GF-D8 (cell line): ENCODE measurements at regions not wholly inside any gene's neighbourhood (a gene's known extent, or its start where the extent isn't known, plus 50 kb on each side); places are given as distances from the start of the nearest gene placed in this dataset.
"Not testable (repeated sequence)": the region's sequence is repeated elsewhere in the genome, so short reads cannot be mapped to it uniquely, and the experiment has no call there.

Experiments
- DNase-seq: peaks from one replicate; lab custom pipeline; 2025; lab: John Stamatoyannopoulos, UW

DNA sequence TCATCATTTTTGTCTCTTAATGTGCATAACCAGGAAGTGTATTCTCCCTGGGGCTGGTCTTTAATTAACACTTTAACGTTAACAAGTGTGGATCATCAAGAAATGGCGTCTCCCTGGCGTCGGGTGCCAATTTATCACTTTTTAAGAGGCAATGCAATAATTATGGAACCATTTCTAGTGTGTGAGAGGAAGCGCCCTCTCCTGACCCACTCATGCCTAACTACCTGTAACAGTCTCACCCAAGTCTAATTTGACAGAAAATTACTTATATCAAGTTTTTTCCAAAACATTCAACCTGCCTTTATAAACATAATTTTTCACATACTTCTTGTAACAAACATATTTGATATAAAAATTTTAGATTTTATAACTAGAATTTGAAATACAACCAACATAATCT lies 905.3 kb upstream of the MDGA2 start:
- no peak for DNase-seq

DNA sequence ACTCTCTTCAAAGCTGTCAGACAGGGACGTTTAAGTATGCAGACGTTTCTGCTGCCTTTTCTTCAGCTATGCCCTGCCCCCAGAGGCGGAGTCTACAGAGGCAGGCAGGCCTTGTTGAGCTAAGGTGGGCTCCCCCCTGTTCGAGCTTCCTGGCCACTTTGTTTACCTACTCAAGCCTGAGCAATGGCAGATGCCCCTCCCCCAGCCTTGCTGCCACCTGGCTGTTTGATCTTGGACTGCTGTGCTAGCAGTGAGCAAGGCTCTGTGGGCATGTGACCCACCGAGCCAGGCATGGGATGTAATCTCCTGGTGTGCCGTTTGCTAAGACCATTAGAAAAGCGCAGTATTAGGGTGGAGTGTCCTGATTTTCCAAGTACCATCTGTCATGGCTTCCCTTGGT lies 900.4 kb upstream of the MDGA2 start:
- no peak for DNase-seq

DNA sequence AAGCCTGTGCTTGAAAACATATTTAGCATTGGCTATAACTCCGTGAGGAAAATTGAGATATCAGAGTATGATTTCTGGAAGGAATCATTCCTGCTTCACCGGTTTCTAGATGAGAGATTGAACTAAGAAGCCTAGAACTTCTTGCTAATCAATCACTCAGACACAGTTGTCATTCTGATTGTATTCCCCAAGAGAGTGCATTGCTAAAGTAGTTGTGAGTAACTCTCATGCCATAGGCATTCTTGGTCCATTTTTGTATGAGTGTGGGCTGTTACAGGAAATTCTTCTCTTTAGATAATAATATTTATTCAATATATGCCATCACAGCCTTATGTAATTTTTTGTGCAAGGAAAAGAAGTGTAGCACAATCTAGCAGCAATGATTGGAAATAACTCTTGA lies 893.3 kb upstream of the MDGA2 start:
- DNase-seq = no peak

DNA sequence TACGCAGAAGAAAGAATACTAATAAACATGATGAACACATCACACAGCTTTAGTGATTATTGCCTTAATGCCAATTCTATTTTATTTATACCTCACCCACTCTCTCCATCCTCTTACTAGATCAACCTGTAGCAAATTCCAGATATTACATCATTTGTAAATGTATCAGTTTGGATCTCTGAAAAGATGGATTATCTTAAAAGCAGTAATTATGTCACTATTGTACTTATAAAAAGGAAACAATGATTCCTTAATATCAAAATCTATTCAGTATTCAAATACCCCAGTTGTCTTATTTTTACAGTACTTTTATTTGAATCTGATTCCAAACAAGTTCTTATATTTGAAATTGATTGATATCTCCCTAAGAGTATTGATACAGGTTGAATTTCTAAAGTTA lies 892.8 kb upstream of the MDGA2 start:
- no peak for DNase-seq

DNA sequence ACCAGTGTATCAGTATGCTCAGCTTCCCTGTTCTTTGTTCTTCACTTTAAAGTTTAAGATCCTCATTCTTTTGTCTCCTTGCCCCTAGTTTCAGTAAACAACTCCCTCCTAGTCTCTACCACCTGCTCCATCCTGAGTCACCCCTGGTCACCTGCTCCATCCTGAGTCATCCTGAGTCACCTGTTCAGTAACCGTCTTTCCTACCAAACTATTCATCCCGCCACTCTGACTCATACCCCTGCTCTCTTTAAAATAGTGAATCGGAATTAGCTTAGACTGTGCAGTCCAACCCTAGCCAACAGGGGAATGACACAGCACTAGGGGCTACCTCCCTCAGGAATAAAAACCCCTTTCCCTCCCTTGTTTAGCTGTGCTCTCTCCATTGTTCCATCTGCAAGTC lies 888.1 kb upstream of the MDGA2 start:
- DNase-seq = no peak

DNA sequence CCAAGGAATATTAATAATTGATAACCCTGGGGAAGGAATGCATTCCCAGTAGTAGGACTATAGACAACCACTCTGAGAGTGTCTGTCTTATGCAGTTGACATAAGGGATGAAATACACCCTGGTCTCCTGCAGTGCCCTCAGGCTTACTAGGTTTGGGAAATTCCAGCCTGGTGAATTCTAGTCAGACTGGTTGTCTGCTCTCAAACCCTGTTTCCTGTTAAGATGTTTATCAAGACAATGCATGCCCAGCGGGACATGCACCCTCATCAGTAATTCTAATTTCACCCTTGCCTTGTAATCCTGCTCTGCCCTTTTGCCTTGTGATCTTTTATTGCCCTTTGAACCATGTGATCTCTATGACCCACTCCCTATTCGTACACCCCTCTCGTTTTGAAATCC lies 886.0 kb upstream of the MDGA2 start:
- not testable (repeated sequence) for DNase-seq

DNA sequence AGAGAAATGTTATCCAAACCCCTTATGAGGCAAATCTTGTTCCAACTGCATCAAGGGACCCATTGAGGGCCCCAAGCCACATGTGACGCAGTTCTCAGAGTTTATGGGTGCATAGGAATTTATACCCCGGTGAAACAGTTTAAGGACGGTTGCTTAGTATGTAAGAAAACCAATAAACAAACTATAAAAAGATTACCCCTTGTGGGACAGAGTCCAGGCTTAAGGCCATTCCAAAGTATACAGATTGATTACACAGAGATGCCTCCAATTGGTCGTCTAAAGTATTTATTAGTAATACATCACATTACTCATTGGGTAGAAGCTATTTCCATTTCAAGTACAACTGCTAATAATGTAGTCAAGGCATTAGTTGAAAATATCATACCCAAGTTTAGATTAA lies 885.0 kb upstream of the MDGA2 start:
- no peak for DNase-seq

DNA sequence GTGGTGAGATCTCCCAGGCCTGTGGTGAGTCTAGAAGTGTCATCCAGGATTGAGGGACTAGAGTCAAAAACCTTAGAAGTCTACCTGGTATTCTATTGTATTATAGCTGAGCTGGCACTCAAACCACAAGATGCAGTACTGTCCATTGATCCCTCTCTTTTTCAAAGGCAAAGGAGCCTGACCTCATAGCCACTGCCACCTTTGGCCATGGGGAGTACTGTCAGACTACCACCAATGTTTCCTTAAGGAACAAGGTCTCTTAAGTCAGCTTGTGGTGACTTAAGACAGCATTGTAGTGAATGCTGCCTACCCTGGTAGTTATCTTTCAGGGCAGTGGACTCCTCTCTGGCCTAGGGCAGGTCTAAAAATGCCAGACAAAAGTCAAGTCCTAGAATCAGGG lies 878.0 kb upstream of the MDGA2 start:
- no peak for DNase-seq

DNA sequence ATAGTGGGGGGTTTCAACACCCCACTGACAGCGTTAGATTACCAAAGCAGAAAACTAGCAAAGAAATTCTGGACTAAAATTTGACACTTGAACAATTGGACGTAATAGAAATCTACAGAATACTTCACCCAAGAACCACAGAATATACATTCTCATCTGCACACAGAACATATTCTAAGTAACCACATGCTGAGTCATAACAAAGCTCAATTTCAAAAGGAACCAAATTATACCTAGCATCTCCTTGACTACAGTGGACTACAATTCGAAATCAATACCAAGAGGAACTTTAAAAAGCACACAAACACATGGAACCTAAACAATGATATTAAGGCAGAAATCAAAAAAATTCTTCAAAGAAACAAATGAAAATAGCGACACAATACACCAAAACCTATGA lies 871.6 kb upstream of the MDGA2 start:
- no peak for DNase-seq

DNA sequence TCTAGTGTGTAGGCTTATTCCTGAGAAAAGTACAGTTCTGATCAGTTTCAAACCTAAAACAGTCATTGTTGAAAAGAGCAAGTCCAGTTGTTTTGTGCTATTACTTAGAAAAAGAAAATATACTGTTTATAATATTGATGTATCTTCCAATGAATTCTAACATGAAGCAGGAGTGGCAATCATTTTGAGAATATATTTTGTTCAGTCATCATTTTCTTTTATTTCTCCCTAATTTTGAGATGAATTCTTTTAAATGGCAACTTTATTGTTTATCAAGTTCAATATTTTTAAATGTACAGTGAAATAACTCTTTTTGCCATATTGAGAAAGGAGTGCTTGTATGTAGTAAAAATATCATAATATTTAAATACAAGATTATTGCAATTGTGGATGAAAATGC lies 862.2 kb upstream of the MDGA2 start:
- no peak for DNase-seq

DNA sequence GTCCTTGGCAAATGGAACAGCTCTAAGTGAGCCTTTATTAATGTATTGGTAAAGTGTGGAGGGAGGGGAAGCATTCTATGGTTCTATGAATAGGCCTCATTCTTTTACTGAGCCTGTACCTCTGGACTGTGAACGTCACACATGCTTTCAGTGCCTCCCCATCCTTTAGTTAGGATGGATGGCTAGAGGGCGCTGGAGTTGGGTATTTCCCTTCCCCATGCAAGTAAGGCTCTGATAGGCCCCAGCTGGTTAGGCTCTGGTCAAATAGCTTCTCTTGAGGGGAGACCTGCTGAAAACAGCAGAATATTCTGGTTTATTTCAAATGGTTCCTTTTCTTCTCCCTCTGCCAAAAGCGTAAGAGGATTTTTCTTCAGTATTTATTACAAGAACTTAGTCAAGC lies 860.9 kb upstream of the MDGA2 start:
- DNase-seq = no peak

DNA sequence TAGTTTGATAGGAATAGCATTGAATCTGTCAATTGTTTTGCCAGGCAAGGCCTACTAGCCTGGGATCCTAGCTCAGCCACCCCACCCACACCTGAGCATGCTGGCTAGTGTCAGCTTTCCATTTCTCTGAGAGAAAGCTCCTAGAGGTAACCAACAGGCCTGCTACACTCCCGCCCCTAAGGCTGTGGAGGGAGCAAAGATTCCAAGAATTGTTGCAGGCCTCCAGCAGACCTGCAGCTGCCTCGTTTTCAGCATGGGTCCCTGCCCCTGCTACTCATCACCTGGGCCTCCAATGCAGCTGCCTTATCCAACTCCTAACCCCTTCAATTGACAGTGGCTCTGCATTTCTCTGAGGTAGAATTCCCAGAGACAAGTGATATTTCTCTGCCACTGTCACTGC lies 852.4 kb upstream of the MDGA2 start:
- no peak for DNase-seq

DNA sequence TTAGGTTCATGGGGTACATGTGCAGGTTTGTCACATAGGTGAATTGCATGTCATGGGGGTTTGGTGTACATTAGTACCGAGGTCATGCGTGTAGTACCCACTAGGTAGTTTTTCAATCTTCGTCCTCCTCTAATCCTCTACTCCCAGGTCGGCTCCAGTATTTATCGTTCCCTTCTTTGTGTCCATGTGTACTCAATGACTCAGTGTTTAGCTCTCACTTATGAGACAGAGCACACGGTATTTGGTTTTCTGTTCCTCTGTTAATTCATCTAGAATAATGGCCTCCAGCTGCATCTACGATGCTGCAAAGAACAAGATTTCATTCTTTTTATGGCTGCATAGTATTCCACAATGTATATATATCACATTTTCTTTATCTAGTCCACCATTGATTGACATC lies 850.9 kb upstream of the MDGA2 start:
- no peak for DNase-seq

DNA sequence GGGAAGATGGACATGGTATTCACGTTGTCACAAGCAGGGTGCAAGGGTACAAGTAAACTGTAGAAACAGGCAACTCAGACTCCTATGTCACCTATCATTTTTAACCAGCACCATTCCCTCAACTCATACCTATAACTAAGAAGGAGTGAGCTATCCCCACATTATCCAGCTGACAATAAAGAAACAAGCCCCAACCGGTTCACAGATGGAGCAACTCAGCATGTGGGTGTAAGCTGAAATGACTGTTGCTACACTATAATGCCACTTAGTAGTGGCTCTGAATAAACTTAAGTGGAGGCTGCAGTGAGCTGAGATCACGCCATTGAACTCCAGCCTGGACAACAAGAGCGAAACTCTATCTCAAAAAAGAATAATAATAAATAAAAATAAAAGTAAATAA lies 829.5 kb upstream of the MDGA2 start:
- DNase-seq = no peak

DNA sequence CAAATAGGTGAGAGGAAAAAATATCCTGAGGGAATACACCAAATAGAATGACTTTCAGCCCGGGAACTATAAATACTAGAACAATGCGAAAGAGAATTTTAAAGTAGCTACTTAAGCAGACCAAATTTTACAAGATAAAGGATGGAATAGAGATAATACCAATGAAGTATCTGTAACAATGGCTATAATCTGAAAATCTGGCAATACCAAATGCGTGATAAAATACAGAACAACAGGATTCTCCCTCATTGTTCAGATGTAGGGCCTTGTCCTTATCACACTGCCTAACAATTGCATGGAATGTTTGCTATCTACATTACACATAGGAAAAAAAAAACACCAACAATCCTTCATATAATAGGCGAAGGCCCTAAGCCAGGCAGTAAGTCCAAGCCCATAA lies 815.4 kb upstream of the MDGA2 start:
- DNase-seq = no peak

DNA sequence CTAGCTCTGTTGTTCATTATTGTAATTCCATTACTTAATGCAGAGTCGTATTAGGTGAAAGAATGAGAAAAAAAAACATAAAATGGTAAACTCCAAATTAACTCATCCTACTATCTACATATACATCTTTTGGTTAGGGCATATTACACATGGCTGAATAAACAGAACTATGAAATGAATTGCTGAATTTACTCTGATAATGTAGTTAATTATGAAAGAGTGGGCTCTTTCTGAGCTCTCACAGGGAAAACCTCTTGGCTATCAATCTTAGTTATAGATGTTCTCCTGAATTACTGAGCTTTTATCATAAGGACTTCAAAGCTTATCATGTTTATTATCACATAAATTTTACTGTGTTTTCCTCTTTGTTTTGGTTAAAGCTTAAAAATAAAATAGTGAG lies 798.5 kb upstream of the MDGA2 start:
- DNase-seq = no peak

DNA sequence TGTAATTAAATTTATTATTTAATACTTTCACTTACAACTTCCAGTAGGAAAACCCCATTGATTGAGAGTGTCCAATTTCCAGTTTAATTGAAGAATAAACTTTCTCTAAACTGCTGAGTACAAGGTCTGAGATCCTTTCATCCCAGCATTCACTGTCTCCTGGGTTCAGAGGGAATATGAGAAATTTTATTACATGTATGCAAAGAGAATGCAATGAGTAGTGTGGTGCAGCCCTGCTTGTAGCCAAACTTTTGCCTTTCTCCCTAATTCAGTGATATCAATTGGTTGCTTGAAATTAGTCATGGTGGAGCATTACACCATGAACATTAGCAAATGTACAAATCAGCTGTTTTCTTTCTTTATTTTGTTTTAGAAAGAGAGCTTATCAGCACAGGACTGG lies 780.6 kb upstream of the MDGA2 start:
- no peak for DNase-seq

DNA sequence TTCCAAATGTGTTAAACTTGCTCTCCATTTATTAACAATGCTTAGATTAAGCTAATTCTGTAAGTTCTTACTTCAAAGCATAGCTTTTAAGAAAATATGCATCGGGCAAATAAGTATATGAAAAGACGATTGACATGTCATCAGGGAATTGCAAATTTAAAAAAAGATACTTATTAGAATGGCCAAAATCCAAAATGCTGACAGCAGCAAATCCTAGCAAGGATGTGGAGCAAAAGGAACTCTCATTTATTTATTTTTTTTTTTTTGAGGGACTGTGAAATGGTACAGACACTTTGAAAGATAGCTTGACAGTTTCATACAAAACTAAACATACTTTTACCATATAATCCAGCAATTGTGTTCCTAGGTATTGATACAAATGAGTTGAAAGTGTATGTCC lies 779.5 kb upstream of the MDGA2 start:
- DNase-seq = no peak

DNA sequence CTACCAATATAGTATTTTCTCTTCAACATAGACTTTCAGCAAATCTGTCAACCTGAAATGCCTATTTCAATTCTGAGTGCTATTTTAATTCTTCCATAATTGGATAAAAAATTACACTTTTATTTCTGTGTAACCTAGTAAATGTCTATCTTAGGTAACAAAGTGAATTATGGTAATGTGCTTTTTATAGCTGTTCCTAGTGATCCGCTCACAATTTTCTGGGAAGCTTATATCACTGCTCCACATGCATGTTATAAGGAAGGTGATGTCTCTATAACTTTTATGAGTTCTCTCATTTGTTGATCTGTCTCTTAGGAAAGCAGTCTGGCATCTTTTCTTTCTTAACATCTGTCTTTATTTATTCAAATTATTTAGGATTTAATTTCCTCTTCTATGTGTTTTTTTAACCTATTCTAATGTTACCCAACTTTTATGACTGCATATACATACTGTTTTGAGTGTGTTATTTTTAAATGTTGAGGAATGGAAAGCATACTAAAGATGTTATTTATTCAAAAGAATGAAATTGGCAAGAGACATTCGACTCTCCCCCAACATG lies 777.1 kb upstream of the MDGA2 start:
- no peak for DNase-seq

DNA sequence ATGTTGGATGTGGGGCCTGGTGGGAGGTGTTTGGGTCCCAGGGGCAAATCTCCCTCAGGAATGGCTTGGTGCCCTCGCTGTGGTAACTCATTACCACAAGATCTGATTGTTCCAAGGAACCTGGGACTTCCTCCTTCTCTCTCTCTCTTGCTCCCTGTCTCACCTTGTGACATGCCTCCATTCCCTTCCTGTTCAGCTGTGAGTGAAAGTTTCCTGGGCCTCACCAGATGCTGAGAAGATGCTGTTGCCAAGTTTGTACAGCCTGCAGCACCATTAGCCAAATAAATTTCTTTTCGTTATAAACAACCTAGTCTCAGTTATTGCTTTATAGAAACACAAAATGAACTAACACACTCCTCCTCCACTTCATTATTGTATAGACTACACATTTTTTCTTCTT lies 759.8 kb upstream of the MDGA2 start:
- DNase-seq = no peak

DNA sequence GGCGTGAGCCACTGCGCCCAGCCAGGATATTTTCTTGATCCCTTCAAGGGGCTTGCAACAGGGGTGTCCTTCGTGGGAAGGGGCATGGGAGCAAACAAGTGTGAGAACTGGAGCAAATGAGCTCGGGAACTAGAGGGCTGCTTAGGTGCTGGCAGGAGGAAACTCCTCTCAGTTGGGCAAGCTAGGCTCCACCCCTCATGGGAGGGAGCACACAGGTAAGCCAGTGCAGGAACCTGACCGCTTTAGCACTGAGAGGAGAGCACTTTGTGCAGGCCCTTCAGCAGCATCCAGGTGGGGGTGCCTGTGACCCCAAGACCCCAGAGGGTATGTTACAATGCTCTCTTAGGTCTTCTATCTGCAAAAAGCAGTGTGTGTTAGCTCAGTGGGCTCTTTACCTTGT lies 755.4 kb upstream of the MDGA2 start:
- no peak for DNase-seq

DNA sequence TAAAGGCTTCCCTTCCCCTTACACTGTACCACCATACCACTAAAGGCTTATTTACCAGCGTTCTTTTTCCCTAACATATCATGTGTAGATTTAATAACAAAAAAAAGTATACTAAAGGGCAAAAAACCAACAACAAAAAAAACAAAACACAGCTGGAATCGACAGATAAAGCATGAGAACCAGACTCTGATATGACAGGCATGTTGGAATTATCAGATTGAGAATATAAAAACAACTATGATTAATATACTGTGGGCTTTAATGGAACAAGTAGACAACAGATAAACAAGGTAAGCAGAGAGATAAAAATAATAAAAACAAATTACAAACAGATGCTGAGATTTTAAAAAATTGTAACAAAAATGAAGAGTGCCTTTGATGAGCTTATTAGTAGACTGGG lies 754.1 kb upstream of the MDGA2 start:
- DNase-seq = no peak

DNA sequence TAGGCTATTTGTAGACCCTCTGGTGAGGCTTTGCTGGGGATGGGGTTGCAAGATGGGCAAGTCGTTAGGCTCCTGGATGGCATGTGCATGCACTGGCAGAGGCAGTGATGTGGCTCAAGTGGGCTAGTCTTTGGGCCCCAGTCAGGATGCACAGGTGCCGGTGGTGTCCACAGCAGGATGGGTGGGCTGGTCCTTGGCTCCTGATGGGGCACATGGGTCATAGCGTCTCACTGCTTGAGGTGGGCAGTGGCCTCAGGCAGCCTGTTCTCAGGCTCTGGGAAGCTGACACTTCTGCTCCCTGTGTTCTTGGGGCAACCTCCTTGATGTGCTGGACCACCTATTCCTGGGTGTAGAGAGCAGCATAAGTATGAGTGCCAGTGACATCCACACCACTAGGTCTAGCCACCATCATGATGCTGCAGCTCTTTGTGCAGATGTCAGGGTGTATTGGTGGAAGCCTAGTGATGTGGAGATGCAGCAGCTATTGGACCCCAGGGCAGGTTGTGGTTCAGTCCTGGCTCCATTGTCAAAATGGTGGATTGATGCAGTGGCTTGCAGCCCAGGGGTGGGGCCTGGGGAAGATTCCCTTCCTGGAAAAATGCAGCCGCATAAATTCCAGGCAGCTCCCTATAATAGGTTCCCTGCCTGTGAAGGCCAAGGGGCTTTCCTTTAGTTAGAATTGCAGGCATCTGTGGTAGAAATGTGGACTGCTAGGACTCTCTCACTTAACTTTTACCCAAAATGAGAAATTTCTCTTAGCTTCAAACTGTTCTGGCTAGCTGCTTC lies 742.5 kb upstream of the MDGA2 start:
- no peak for DNase-seq

DNA sequence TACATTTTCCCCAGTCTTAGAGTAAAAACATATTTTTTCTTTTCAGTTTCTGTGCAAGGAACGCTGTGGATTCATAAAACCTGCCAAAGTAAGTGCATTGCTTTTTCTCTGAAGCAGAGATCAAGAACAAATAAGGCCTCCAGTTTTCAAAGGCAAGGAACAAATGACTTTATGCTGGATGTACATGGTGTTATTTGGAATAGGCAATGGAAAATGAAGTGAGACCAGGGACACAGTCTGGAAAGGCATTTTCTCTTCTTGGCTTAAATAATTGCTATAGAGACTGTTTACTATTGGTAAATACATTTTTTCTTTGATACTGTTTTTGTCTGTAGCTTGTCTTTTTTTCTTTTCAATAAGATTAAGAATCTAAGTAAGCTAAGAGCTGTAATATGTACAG lies 725.9 kb upstream of the MDGA2 start:
- no peak for DNase-seq
